GM10266 (cell line): ENCODE measurements at regions not wholly inside any gene's neighbourhood (a gene's known extent, or its start where the extent isn't known, plus 50 kb on each side); places are given as distances from the start of the nearest gene placed in this dataset.

Experiments used
- DNase-seq: peaks from one replicate; pipeline ENCODE4 v3.0.0; 2012; ENCODE audit errors: extremely low spot score
- TF ChIP-seq, protein P1 (sequence below): IDR thresholded peaks from 2 replicates; pipeline ENCODE4 v1.5.1; 2012; ENCODE audit warnings: mild to moderate bottlenecking, low read depth; ENCODE audit not compliant: control insufficient read depth, insufficient read depth; ENCODE audit errors: missing control alignments

GRCh38 chr16:76824791-76825190 is 366.2 kb upstream of the MON1B start:
- DNase-seq = no peak
- TF ChIP-seq, protein P1, sequence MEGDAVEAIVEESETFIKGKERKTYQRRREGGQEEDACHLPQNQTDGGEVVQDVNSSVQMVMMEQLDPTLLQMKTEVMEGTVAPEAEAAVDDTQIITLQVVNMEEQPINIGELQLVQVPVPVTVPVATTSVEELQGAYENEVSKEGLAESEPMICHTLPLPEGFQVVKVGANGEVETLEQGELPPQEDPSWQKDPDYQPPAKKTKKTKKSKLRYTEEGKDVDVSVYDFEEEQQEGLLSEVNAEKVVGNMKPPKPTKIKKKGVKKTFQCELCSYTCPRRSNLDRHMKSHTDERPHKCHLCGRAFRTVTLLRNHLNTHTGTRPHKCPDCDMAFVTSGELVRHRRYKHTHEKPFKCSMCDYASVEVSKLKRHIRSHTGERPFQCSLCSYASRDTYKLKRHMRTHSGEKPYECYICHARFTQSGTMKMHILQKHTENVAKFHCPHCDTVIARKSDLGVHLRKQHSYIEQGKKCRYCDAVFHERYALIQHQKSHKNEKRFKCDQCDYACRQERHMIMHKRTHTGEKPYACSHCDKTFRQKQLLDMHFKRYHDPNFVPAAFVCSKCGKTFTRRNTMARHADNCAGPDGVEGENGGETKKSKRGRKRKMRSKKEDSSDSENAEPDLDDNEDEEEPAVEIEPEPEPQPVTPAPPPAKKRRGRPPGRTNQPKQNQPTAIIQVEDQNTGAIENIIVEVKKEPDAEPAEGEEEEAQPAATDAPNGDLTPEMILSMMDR = no peak

- TF ChIP-seq, protein P1 = no peak
These were observed 355.7 kb upstream of the MON1B start for GRCh38 chr16:76835339-76835738.

GRCh38 chr16:76835779-76836300 is 355.1 kb upstream of the MON1B start:
- DNase-seq = no peak
- TF ChIP-seq, protein P1 = no peak

More at GRCh38 chr16:76835339-76835738, 355.7 kb upstream of the MON1B start:
- DNase-seq = no peak

GRCh38 chr16:76837872-76838271 is 353.1 kb upstream of the MON1B start:
- TF ChIP-seq, protein P1 = no peak
- no peak for DNase-seq

DNA sequence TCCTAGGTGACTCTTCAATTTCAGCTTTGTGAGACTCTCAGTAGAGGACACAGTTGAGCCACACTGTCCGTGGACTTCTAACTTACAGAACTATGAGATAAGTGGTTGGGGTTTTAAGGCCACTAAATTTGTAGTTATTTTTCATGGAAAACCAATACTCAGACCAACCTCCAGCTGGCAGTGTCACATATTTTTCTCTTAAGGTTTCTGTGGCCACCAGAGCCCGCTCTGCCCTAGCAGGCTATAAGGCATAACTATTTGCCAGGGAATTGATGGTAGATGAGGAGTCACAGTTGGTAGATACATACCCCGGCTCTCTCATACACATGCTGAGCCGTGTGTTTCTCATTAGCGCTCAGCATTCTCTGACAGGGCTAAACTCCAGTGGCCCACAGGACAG is 336.8 kb upstream of the MON1B start:
- TF ChIP-seq, protein P1 = no peak
- DNase-seq = no peak

GRCh38 chr16:76856112-76856511 is 334.9 kb upstream of the MON1B start:
- TF ChIP-seq, protein P1 = no peak
- no peak for DNase-seq

GRCh38 chr16:76857402-76857801 is 333.6 kb upstream of the MON1B start:
- TF ChIP-seq, protein P1 = no peak
- DNase-seq = no peak
